Ramos (cell line): ENCODE measurements at regions not wholly inside any gene's neighbourhood (a gene's known extent, or its start where the extent isn't known, plus 50 kb on each side); places are given as distances from the start of the nearest gene placed in this dataset.
"Not testable (repeated sequence)": the region's sequence is repeated elsewhere in the genome, so short reads cannot be mapped to it uniquely, and the experiment has no call there.

Experiments used
- in situ Hi-C: fragments of 300-500 bp; cut with MboI; formaldehyde crosslinking; loops from one replicate; pipeline ENCODE4 v1.14.3; 2022; ENCODE audit warnings: low sequenced_read_pairs; ENCODE audit not compliant: unreplicated experiment

- in situ Hi-C loops: no loop called here
Observed at GRCh38 chr1:30373471-30374399, 349.6 kb downstream of the MATN1 start.

- in situ Hi-C loops: no loop called here
Observed at GRCh38 chr1:30372792-30373433, 350.5 kb downstream of the MATN1 start.

DNA sequence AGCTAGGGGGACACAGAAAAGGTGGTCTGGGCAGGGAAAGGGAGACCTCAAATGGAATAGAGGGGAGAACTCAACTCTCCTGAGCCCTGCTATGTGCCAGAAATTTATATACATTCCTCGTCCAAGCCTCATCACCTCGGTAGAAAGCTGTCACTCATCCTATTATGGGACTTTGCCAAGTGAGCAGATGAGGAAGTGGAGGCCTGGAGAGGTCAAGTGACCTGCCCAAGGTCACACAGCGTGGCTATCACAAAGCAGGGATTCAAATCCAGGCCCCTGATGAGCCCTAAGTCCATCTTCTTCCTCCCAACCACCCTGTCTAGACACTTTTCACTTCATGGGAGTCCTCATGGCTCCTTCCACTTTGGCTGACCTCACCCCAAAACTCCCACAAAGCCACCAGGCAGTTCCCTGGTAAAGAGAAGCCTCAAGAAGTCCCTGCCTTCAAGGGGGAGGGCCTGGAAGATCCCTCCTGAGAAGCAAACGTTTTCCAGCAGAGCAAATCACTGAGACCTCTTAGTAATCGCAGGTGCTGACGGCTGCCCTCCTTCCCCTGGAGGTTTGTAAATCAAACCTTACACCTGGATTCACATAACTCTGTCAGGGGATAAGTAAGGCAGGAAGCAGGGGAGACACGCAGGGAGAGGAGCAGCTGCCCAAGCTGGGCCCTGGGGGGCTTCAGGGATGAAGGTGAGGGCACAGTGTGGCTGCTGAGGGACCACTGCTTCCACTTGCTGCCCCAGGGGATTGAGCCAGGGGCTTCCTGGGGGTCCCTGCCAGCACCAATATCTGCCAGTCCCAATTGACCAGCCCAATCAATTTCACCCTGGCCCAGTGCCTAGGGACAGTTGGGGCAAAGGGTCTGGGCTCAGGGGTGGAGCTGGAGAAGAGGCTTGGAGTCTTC, 351.2 kb downstream of the MATN1 start:
- in situ Hi-C loops: no loop called here

DNA sequence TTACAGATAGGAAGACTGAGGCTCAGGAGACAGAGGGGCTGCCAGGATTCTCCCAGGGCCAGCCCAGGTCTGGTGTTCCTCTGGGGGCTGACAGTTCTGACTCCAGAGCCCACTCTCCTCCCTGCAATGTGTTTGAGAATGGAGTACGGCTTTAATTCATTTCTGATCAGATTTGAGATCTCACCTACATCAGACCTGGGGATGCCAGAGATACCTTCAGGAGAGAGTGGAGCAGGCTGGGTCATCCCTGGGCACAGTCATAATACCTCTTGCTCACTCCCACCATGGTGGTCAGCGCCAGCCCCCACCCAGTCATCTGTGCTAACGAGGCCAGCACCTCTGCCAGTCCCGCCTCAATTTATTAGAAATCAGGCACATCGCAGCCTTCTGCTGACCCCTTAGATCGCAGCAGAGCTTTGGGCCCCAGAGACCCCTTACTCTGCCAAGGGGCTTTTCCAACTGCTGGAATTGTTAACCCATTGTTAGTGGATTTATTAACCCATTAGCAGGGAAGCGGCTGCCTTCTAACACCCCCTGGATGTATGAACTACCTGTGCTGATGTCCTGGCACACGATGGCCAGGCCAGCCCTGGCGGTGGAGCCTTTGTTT, 352.1 kb downstream of the MATN1 start:
- in situ Hi-C loops: no loop called here

DNA sequence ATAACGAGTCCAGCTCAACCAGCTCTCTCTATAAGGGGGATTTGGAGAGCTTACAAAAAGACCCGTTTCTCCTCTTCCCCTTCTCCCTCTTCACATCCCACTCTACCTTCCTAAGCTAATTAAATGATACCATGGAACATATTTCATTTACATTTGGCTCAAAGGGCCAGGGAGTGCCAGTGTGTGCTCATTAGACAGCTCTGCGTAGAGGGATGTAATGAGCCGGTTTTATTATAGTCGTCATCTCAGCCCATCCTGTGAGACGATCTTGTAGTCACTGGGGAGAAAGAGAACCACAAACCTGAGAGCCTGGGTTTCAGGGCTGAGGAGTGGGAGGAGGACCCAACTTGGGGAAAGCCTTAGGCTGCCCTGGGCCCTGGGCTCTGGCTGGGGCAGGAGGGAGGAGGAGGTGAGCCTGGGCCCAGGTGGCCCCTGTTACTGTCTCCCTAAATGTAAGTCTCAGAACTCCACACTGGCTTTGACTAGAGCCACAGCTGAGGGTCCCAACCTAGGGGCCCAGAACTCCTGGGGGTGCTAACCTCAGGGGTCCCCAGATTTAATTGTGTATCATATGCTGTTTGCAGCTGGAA, 354.6 kb downstream of the MATN1 start:
- in situ Hi-C loops: no loop called here

DNA sequence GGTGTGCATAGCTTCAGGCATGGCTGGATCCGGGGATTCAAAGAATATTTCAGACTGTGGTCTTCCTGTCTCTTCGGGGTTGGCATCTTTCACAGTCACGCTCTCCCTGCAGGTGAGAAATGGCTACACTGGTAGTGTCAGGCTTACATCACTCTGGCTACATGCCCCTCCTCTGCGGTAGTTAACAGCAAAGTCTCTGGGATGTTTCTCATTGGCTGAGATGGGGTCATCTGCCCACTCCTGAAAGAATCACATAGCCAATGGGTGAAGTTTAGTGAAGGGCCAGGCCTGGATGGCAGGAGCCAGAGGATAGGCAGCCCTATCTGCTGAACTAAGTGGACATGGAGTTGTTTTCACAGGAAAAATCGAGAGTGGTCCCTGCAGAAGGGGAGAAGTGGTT, 356.5 kb downstream of the MATN1 start:
- in situ Hi-C loops: no loop called here

DNA sequence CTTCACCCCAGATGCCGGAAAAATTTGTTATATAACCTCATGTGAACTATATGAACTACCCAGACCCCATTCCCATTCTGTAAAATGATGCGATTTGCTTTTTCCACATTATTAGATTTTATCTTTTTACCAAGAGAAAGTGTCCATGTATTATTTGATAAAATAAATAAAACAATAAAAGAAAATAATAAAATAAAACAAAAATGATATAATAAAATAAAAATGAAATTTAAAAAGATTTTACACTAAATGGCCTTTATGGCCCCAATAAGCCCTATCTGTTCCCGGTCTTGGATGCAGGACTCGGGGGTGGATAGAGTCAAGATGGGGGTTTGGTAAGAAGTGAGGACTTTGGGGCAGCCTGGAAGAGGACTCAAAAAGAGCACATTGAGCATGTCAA, 357.2 kb downstream of the MATN1 start:
- in situ Hi-C loops: no loop called here

DNA sequence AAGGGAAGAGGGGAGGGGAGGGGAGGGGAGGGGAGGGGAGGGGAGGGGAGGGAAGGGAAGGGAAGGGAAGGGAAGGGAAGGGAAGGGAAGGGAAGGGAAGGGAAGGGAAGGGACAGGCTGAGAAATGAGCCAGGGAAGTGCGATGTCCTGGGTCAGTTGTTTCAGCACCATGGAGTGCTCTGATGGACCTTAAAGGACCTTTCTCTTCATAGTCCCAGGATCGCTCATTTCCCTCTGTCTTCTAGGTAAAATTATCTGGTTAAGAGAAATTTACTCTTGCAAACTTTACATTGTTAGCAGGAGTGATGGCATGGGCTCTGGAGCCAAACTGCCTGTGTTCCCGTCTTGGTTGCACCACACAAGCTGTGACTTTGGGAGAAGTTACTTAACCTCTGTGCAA, 357.8 kb downstream of the MATN1 start:
- in situ Hi-C loops: no loop called here

GRCh38 chr1:30363031-30363430, 360.4 kb downstream of the MATN1 start:
- in situ Hi-C loops: no loop called here

- in situ Hi-C loops: no loop called here
Observed at GRCh38 chr1:30362603-30362990, 360.8 kb downstream of the MATN1 start.

DNA sequence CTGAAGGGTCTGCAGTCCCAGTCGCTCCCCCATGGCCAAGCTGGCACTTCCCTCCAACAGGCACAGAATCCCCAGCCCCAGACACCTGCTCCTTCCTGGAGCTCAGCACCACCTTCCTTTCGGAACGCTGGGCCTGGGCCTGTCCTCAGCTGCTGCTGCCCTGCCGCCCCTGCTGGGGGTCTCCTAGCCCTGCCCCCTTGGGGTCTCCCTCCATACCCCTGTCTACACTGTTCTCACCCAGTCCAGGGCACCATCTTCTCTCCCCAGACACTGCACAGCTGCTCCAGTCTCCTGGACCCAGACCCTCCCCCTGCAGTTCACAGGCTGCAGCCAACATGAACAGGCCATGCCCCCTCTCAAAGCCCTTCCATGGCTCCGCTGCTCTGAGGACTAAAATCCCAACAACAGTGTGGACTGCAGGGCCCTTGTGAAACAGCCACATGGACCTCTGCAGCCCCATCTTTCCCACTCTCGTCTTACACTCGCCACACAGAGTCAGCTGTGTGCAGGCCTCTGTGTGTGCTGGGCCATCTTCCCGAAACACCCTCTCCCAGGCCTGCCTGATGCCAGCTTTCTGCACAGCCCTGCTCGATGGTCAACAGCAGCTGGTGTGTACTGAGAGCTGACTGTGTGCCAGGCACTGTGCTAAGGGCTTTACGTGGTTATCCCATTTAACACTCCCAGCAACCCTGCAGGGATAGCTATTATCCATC, 361.3 kb downstream of the MATN1 start:
- in situ Hi-C loops: not testable (repeated sequence)

- in situ Hi-C loops: no loop called here
Observed at GRCh38 chr1:30360753-30361152, 362.6 kb downstream of the MATN1 start.

DNA sequence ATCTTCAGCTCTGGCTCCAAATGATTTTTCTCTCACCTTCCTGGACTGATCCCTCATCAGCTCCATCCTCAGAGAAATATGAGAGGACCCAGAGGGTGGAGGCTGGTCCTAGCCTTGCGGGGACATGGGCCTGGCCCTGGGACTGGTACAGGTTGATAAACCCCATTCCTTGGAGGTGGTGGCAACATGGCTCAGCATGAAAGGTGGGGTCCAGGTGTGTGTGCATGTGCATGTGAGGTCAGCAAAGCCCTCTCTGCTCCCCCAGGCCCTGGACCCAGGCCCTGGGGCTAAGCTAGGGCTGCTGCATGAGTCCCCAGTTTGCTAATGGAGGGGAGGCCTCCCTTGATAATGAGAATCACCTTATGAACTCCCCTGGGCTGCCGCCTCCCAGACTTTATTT, 363.1 kb downstream of the MATN1 start:
- in situ Hi-C loops: no loop called here

- in situ Hi-C loops: no loop called here
Observed at GRCh38 chr1:30359539-30360220, 363.7 kb downstream of the MATN1 start.

DNA sequence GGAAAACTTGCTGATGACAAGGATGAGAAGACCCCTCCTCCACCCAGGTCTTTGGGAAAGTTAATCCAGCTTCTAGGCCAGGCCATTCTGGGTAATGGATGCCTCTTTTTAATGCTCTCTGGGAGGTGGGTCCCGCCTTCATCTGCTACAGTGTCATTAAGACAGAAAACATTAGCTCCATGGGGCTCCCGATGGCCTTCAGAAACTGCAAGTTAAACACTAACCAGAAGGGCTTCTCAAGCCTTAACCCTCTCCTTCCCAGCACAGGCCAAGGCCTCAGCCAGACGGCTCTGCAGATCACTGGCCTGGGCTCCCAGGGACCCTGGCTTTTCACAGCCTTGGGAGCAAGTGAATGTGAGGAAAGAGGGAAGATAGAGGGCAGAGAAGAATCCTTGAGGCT, 364.9 kb downstream of the MATN1 start:
- in situ Hi-C loops: no loop called here

GRCh38 chr1:30356839-30357238, 366.5 kb downstream of the MATN1 start:
- in situ Hi-C loops: no loop called here

- in situ Hi-C loops: no loop called here
Observed at GRCh38 chr1:30354410-30354809, 369.0 kb downstream of the MATN1 start.

DNA sequence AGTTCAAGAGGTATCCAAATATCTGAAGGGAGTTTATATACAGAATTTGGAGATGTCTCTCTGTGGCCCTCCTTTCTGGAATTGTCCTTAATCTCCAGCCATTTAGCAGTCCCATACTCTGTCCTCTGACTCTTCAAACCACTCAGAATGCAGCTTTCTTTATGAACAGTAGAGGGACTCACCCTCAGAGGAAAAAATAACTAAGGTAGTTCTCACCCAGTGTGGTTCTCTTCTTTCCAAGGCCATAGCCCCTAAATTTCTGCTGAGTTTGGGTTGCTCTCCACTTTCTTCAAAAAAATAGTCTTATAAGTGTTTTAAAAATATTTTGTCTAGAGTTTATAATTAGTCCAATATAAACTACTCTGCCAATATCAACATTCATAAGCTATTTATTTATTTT, 369.7 kb downstream of the MATN1 start:
- in situ Hi-C loops: no loop called here

- in situ Hi-C loops: no loop called here
Observed at GRCh38 chr1:30348147-30348546, 375.2 kb downstream of the MATN1 start.
